H9 (cell line): ENCODE measurements at regions not wholly inside any gene's neighbourhood (a gene's known extent, or its start where the extent isn't known, plus 50 kb on each side); places are given as distances from the start of the nearest gene placed in this dataset.

Experiments
- DNase-seq: peaks from one replicate; pipeline ENCODE4 v3.0.0-alpha.2; 2017
- H2AFZ ChIP-seq: one replicate; pipeline ENCODE4 v1.6.1; 2013; ENCODE audit warnings: mild to moderate bottlenecking, low read length, control low read depth, moderate library complexity
- H2AK5ac ChIP-seq: 2 replicates; pipeline ENCODE4 v1.6.1; 2013; ENCODE audit warnings: low read length, control low read depth, mixed read lengths; ENCODE audit not compliant: insufficient read length
- H2BK120ac ChIP-seq: one replicate; pipeline ENCODE4 v1.6.1; 2013; ENCODE audit warnings: low read depth, mild to moderate bottlenecking, low read length, control low read depth, inconsistent platforms; ENCODE audit not compliant: poor library complexity, severe bottlenecking
- H2BK12ac ChIP-seq: 2 replicates; pipeline ENCODE4 v1.6.1; 2013; ENCODE audit warnings: low read length, control low read depth, mixed read lengths, low read depth; ENCODE audit not compliant: insufficient read length
- H2BK15ac ChIP-seq: 2 replicates; pipeline ENCODE4 v1.6.1; 2013; ENCODE audit warnings: low read depth, low read length, control low read depth
- H2BK20ac ChIP-seq: one replicate; pipeline ENCODE4 v1.6.1; 2013; ENCODE audit warnings: low read depth, mild to moderate bottlenecking, low read length, control low read depth, inconsistent platforms; ENCODE audit not compliant: poor library complexity, severe bottlenecking
- H2BK5ac ChIP-seq: 2 replicates; pipeline ENCODE4 v1.6.1; 2013; ENCODE audit warnings: low read length, control low read depth, mixed read lengths; ENCODE audit not compliant: insufficient read length
- H3K14ac ChIP-seq: 2 replicates; pipeline ENCODE4 v1.6.1; 2013; ENCODE audit warnings: low read length, control low read depth; ENCODE audit not compliant: insufficient read depth
- H3K18ac ChIP-seq: 2 replicates; pipeline ENCODE4 v1.6.1; 2013; ENCODE audit warnings: low read depth, mild to moderate bottlenecking, mixed read lengths, low read length, control low read depth; ENCODE audit not compliant: insufficient read length
- H3K23ac ChIP-seq: 2 replicates; pipeline ENCODE4 v1.6.1; 2013; ENCODE audit warnings: low read length, control low read depth, mixed read lengths, low read depth; ENCODE audit not compliant: insufficient read length
- H3K23me2 ChIP-seq: 2 replicates; pipeline ENCODE4 v1.6.1; 2013; ENCODE audit warnings: low read depth, mild to moderate bottlenecking, mixed read lengths, low read length, control low read depth; ENCODE audit not compliant: insufficient read length, poor library complexity, severe bottlenecking
- H3K27ac ChIP-seq: 2 replicates; pipeline ENCODE4 v1.5.1; 2013; ENCODE audit warnings: low read length, control low read depth, mixed read lengths, low read depth; ENCODE audit not compliant: insufficient read length
- H3K27me3 ChIP-seq: 2 replicates; pipeline ENCODE4 v1.6.1; 2013; ENCODE audit warnings: low read length, control low read depth, inconsistent platforms; ENCODE audit not compliant: insufficient read depth
- H3K4ac ChIP-seq: 2 replicates; pipeline ENCODE4 v1.6.1; 2013; ENCODE audit warnings: low read depth, mild to moderate bottlenecking, control low read depth, inconsistent platforms, low read length, moderate library complexity
- H3K4me1 ChIP-seq: 2 replicates; pipeline ENCODE4 v1.6.1; 2013; ENCODE audit warnings: low read length, control low read depth, inconsistent platforms; ENCODE audit not compliant: insufficient read depth
- H3K4me2 ChIP-seq: 2 replicates; pipeline ENCODE4 v1.6.1; 2013; ENCODE audit warnings: low read length, control low read depth, mixed read lengths; ENCODE audit not compliant: insufficient read length, insufficient read depth
- H3K56ac ChIP-seq: 2 replicates; pipeline ENCODE4 v1.6.1; 2013; ENCODE audit warnings: low read depth, mild to moderate bottlenecking, mixed read lengths, low read length, control low read depth; ENCODE audit not compliant: insufficient read length
- H3K79me1 ChIP-seq: 2 replicates; pipeline ENCODE4 v1.6.1; 2013; ENCODE audit warnings: low read depth, mild to moderate bottlenecking, moderate library complexity, low read length, control low read depth, inconsistent platforms; ENCODE audit not compliant: insufficient read depth, poor library complexity, severe bottlenecking
- H3K79me2 ChIP-seq: 2 replicates; pipeline ENCODE4 v1.6.1; 2013; ENCODE audit warnings: low read length, control low read depth, inconsistent platforms; ENCODE audit not compliant: insufficient read depth
- H3K9ac ChIP-seq: 2 replicates; pipeline ENCODE4 v1.6.1; 2013; ENCODE audit warnings: low read length, control low read depth, mixed read lengths; ENCODE audit not compliant: insufficient read length; ENCODE audit errors: extremely low read depth
- H3K9me3 ChIP-seq: one replicate; pipeline ENCODE4 v1.6.1; 2013; ENCODE audit warnings: low read depth, low read length, inconsistent platforms; ENCODE audit not compliant: control insufficient read depth
- H3T11ph ChIP-seq: one replicate; pipeline ENCODE4 v1.6.1; 2013; ENCODE audit warnings: mild to moderate bottlenecking, low read length, control low read depth, inconsistent platforms
- H4K20me1 ChIP-seq: one replicate; pipeline ENCODE4 v1.6.1; 2013; ENCODE audit not compliant: control insufficient read depth, insufficient read length, insufficient read depth
- H4K5ac ChIP-seq: 2 replicates; pipeline ENCODE4 v1.6.1; 2013; ENCODE audit warnings: low read depth, mild to moderate bottlenecking, mixed read lengths, low read length, control low read depth; ENCODE audit not compliant: insufficient read length
- H4K8ac ChIP-seq: replicated peaks from 2 replicates; pipeline ENCODE4 v1.6.1; 2013; ENCODE audit warnings: low read length, control low read depth, mixed read lengths, low read depth; ENCODE audit not compliant: insufficient read length
- H4K91ac ChIP-seq: 2 replicates; pipeline ENCODE4 v1.6.1; 2013; ENCODE audit warnings: low read depth, mild to moderate bottlenecking, moderate library complexity, mixed read lengths, low read length, control low read depth; ENCODE audit not compliant: insufficient read length
- H3K27ac Mint-ChIP-seq, 3 experiments: 2 replicates in 2 of 3; 3 replicates in 1 of 3; pipeline ENCODE4 v1.8.0; 2020 to 2021; ENCODE audit warnings: mixed read lengths in 3 of 3, mild to moderate bottlenecking in 1 of 3, moderate library complexity in 1 of 3
- H3K27me3 Mint-ChIP-seq: 2 replicates; pipeline ENCODE4 v1.8.0; 2021; ENCODE audit warnings: low read depth, mild to moderate bottlenecking, moderate library complexity, mixed read lengths
- H3K36me3 Mint-ChIP-seq, 3 experiments: 2 replicates in 2 of 3; 3 replicates in 1 of 3; pipeline ENCODE4 v1.8.0; 2020 to 2021; ENCODE audit warnings: low read depth in 3 of 3, mixed read lengths in 3 of 3; ENCODE audit not compliant: insufficient read depth in 1 of 3
- H3K4me1 Mint-ChIP-seq, 2 experiments: 2 replicates each; pipeline ENCODE4 v1.8.0; 2020; ENCODE audit warnings: mixed read lengths in 2 of 2
- H3K4me3 Mint-ChIP-seq, 2 experiments: 2 replicates in 1 of 2; 3 replicates in 1 of 2; pipeline ENCODE4 v1.8.0; 2020 to 2021; ENCODE audit warnings: mild to moderate bottlenecking in 2 of 2, mixed read lengths in 2 of 2, moderate library complexity in 1 of 2
- H3K9me3 Mint-ChIP-seq, 2 experiments: 2 replicates in 1 of 2; 3 replicates in 1 of 2; pipeline ENCODE4 v1.8.0; 2020; ENCODE audit warnings: mild to moderate bottlenecking in 2 of 2, mixed read lengths in 2 of 2, moderate library complexity in 1 of 2
- WGBS: extraction: QIAGEN DNeasy Blood & Tissue Kit; methylation state at CpG from one replicate; pipeline ENCODE4 v1.1.7; 2013; ENCODE audit warnings: missing lambda C conversion rate, low lambda C conversion rate, mixed read lengths; ENCODE audit not compliant: insufficient read length; ENCODE audit errors: extremely low coverage; 5-methylcytosine and 5-hydroxymethylcytosine counted together
- TF ChIP-seq, protein P1 (sequence below): fragments of 200-600 bp; sonication (generic); conservative IDR thresholded peaks from 3 replicates; pipeline ENCODE4 v1.8.0; 2021; ENCODE audit warnings: antibody characterized with exemption, mild to moderate bottlenecking

GRCh38 chr15:95975212-95975611, 355.3 kb upstream of the NR2F2 start:
- H4K20me1 ChIP-seq = no peaks in the 10 kb centered on the region
- no peak overlapping the region for H2BK120ac ChIP-seq
- H4K5ac ChIP-seq = no peak overlapping the region
- Mint-ChIP-seq H3K27ac (no peak overlapping the region), H3K9me3 (no peaks in the 10 kb centered on the region), H3K4me1 (no peaks in the 10 kb centered on the region), H3K27me3 (peaks cover 3% of the 10 kb centered on the region; the same call in 1 of the 2 replicates), H3K4me3 (no peak overlapping the region), H3K36me3 (no peaks in the 10 kb centered on the region)
- DNase-seq = no peak
- H3K4me1 ChIP-seq = no peaks in the 10 kb centered on the region
- H3K18ac ChIP-seq = no peak overlapping the region
- H3K9me3 ChIP-seq = no peaks in the 10 kb centered on the region
- no peaks in the 10 kb centered on the region for H3K27me3 ChIP-seq
- WGBS = no CpG with 5 or more reads among the region's 4 CpGs
- H3K79me2 ChIP-seq = no peaks in the 10 kb centered on the region
- H3K4me2 ChIP-seq = no peak overlapping the region
- H3K27ac ChIP-seq = no peak overlapping the region
- H3T11ph ChIP-seq = no peak overlapping the region
- no peaks in the 10 kb centered on the region for H3K23me2 ChIP-seq
- H3K23ac ChIP-seq = no peak overlapping the region
- H3K4ac ChIP-seq = no peak overlapping the region
- no peak overlapping the region for H3K14ac ChIP-seq
- H2BK12ac ChIP-seq = no peak overlapping the region
- no peak overlapping the region for H2AFZ ChIP-seq
- H2BK15ac ChIP-seq = no peak overlapping the region
- no peak overlapping the region for H3K9ac ChIP-seq
- TF ChIP-seq, protein P1, sequence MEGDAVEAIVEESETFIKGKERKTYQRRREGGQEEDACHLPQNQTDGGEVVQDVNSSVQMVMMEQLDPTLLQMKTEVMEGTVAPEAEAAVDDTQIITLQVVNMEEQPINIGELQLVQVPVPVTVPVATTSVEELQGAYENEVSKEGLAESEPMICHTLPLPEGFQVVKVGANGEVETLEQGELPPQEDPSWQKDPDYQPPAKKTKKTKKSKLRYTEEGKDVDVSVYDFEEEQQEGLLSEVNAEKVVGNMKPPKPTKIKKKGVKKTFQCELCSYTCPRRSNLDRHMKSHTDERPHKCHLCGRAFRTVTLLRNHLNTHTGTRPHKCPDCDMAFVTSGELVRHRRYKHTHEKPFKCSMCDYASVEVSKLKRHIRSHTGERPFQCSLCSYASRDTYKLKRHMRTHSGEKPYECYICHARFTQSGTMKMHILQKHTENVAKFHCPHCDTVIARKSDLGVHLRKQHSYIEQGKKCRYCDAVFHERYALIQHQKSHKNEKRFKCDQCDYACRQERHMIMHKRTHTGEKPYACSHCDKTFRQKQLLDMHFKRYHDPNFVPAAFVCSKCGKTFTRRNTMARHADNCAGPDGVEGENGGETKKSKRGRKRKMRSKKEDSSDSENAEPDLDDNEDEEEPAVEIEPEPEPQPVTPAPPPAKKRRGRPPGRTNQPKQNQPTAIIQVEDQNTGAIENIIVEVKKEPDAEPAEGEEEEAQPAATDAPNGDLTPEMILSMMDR = no peak
- H2BK20ac ChIP-seq = no peak overlapping the region
- no peak overlapping the region for H2BK5ac ChIP-seq
- H3K79me1 ChIP-seq = no peaks in the 10 kb centered on the region
- no peak overlapping the region for H2AK5ac ChIP-seq
- no peak overlapping the region for H4K91ac ChIP-seq
- H4K8ac ChIP-seq = no peak overlapping the region
- H3K56ac ChIP-seq = no peak overlapping the region
